Activated T-helper 1 cell treated with anti-CD3 and anti-CD28 coated beads, Interleukin-2, amount 50 U/mL, for 16 hours (primary cell): ENCODE measurements at regions not wholly inside any gene's neighbourhood (a gene's known extent, or its start where the extent isn't known, plus 50 kb on each side); places are given as distances from the start of the nearest gene placed in this dataset.
"Not testable (repeated sequence)": the region's sequence is repeated elsewhere in the genome, so short reads cannot be mapped to it uniquely, and the experiment has no call there.

Source experiments
- DNase-seq, 2 donors: peaks; one replicate each; pipeline ENCODE4 v3.0.0-alpha.2; 2020; ENCODE audit warnings: low read depth in 1 of 2, low spot score in 1 of 2

DNA sequence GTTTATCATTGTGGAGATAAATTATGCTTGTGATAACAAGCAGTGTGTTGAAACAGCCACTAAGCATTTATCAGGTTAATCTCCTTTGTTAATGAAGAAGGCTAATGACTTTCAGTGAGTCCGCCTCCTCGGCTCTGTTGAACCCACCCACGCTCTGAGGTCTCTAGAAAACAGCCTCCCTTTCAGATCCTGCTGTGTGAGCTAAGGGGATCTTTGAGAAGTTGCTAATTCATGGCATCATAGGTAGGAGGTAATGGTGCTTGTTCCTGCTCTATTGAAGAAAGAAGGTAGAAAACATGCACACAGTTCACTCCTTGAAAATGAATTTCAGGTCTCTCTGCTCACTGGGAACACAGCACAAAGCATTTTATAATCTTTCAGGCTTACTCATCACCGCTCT lies 483.9 kb downstream of the AACS start:
- DNase-seq = no peak

DNA sequence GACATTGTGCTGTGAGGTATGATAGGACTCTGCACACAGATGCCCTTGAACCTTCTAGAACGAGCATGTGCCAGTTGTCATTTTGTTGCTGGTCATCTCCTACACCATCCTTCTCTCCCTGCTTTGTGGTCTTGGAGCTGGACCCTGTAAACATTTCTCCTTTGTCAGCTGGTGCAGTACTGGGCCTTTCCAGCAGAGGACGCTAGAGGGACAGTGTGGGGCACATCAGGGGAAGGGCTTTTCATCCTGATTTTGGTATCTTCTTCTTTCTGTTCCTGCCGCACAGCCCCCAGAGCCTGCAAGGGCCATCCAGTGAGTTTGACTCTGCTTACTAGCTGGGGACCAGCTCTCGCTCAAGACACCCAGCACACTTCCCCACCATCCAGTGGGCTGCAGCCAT lies 484.6 kb downstream of the AACS start:
- DNase-seq = no peak

DNA sequence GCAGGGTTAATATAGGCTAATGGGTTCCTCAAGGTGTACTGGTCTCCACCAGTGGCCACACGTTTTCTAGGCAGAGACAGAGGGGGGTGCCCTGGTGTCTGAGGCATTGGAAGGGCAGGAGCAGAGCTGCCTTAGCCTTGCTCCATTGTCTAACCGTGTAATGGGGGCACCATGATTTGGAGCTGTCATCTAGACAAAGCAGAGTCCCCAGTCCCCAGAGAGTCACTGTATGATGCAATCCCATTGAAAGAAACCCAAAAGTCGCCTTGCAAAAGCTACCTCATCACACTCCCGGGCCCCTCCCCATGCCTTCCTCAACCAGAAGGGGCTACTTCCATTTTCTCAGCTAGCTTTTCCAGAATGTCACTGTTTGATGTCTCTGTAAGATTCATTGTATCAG lies 487.1 kb downstream of the AACS start:
- DNase-seq = no peak

GRCh38 chr12:125561008-125561407 lies 495.8 kb downstream of the AACS start:
- not testable (repeated sequence) for DNase-seq

GRCh38 chr12:125564753-125565152 lies 499.5 kb downstream of the AACS start:
- DNase-seq = no peak

DNA sequence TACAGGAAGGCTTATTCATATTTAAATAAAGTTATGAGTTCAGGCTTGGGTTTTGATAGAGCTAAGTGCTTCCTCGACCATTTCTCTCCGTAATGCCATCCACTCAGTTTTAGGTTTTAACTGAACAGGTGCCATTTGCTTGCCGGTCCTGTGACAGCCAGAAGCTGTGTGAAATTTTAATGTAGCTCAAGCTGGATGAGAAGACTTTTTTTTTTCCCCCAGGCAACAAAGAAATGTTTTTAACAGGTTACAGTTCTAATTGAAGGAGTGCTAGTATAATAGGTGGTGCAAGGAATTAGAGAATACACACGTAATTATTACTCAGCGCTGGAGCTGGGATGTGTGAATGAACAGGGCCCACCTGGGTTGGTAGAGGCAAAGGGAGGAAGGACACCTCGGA lies 502.3 kb downstream of the AACS start:
- DNase-seq = no peak

- no peak for DNase-seq
These were observed 503.1 kb downstream of the AACS start for GRCh38 chr12:125568306-125568705.

DNA sequence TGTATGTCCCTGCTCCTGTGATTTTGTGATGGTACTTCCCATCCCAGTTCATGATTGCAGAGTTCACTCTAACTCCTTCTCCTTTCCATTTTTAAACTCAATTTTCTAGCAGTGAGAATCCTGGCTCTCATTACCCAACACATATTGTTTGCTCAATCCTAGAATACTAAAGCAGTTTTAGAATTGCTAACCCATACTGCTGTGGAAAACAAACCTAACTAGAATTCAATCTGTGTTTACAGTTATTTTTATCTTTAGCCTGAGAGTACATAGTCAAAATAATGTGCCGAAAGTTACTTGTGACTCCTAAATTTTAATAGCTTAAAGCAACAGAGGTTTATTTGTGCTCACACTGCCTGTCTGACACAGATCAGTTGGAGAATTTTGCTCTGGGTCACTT lies 508.0 kb downstream of the AACS start:
- no peak for DNase-seq

DNA sequence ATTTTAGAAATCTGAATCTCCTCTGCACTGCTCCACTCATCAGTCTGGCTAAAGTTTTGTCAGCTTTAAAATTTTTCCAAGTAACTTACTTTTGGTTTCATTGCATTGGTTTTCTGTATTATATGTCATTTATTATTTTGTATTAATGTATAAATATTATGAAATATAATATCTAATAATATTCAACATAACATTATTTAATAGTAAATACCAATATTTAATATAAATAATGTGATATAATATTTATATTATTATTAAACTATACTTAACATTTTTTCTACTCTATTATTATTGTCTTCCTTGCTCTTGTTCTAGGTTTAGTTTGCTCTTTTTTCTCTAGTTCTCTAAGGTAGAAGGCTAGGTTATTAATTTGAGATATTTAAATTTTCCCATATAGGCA lies 512.1 kb downstream of the AACS start:
- DNase-seq = no peak

DNA sequence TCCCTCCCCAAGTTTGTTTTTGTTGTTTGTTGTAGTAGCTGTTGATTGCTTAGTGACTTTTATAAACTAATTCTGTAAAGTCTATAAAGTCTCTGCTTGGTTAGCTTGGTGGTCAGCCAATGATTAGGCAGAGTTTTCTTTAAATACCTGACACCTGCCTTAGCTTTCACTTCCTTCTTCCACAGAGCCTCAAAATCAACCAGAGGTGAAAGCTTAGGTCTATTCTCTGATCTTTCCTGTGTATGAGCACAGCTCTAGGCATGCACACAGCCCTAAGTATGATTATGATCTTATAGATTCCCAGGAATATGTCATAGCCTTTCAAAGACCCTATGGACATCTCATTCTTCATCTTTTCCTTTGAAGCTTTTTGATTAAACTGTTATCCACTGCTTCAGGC lies 514.7 kb downstream of the AACS start:
- no peak for DNase-seq

- DNase-seq = no peak
These were observed 517.8 kb downstream of the AACS start for GRCh38 chr12:125583071-125583470.

- DNase-seq = no peak
These were observed 521.2 kb downstream of the AACS start for GRCh38 chr12:125586441-125586840.

- DNase-seq = no peak
These were observed 528.0 kb downstream of the AACS start for GRCh38 chr12:125593269-125593668.

DNA sequence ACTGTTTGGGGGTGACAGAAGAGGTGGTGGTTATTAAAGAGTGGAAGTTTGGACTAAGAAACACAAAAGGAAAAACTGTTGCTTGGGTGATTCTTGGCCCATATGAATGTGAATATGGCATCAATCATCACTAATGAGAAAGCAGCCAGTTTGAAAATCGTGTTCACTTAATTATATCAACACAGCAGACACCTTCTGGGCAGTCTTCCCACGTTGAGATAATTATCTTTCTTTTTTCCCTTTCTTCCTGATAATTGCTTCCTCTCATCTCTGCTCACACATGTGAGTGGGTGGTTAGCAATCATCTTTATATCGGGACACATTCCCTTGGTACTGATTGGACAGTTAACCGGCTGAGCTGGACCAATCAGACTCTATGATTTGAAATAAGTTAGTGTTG lies 539.7 kb downstream of the AACS start:
- DNase-seq = no peak

GRCh38 chr12:125606312-125606711 lies 541.1 kb downstream of the AACS start:
- DNase-seq = no peak

- no peak for DNase-seq
These were observed 545.1 kb downstream of the AACS start for GRCh38 chr12:125610292-125610691.

DNA sequence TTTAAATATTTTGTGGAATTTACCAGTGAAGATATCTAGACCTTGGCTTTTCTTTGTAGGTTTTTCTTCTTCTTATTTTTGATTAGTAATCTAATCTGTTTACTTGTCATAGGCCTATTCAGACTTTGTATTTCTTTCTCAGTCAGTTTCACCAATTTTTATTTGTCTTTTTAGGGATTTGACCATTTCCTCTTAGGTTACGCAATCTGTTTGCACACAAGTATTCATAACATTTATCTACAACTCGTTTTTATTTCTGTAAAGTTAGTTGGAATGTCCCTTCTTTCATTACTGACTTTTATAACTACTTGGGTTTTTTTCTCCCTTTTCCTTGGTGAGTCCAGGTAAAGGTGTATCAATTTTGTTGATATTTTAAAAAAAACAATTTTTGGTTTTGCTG lies 545.7 kb downstream of the AACS start:
- no peak for DNase-seq

DNA sequence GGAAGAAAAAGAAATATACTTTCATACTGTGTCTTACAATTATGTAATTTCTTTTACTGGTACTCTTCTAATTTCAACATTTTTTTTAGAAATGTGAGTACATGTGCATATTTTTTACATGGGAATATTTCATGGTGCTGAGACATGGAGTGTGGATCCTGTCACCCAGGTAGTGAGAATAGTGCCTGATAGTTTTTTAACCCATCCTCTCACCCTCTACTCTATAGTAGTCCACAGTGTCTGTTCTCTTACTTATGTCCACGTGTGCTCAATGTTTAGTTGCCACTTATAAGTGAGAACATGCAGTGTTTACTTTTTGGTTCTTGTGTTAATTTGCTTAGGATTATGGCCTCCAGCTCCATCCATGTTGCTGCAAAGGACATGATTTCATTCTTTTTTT lies 548.8 kb downstream of the AACS start:
- DNase-seq = no peak

- no peak for DNase-seq
These were observed 554.5 kb downstream of the AACS start for GRCh38 chr12:125619723-125620122.

DNA sequence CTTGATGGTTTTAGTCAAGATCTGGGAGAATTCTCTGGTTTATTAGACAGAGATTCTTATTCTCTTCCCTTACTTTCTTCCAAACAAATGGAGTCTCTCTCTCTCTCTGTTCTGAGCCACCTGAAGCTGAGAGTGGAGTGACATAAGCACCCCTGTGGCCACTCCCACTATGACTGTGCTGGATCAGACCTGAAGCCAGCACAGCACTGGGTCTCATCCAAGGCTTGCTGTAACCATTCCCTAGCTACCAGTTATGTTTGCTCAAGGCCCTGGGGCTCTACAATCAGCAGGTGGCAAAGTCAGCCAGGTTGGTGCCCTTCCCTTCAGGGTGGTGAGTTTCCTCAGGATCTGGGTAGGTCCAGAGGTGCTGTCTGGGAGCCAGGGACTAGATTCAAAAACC lies 568.5 kb downstream of the AACS start:
- no peak for DNase-seq

DNA sequence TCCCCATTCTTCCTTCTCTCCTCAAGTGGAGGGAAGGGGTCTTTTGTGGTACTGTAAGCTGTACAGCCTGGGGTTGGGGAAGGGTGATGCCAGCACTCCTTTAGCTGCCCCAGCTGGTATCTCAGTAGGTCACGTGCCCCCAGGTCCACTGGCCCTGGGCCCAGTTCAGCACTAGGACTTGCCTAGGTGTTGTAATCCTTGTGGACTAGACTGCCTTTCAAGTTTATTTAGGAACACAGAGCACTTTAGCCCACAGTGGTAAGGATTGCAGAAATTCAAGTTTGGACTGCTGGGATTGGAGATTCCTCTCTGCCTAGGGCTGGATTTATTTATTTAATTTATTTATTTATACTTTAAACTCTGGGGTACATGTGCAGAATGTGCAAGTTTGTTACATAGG lies 569.6 kb downstream of the AACS start:
- DNase-seq = no peak

- no peak for DNase-seq
These were observed 574.6 kb downstream of the AACS start for GRCh38 chr12:125639826-125640225.

- DNase-seq = no peak
These were observed 577.8 kb downstream of the AACS start for GRCh38 chr12:125643055-125643454.

DNA sequence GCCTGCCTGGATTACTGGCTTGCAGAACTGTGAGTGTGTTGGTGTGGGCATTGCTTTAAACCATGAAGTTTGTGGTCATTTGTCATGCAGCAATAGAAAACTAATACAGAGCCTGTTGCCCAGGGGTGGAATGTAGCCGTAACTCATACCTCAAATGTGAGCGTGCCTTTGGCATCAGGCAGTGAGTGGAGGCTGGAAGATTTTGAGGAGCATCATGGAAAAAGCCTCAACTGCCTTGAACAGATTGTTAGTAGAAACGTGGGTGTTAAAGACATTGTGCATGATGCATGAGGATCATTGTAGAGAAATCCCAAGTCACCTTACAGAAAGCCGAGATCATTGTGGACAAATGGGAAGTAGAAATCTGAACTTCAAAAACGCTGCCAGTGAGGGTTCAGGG lies 580.5 kb downstream of the AACS start:
- no peak for DNase-seq
